ENCODE measurements at regions not wholly inside any gene's neighbourhood (a gene's known extent, or its start where the extent isn't known, plus 50 kb on each side); places are given as distances from the start of the nearest gene placed in this dataset.
"Not testable (repeated sequence)": the region's sequence is repeated elsewhere in the genome, so short reads cannot be mapped to it uniquely, and the experiment has no call there.

DNA sequence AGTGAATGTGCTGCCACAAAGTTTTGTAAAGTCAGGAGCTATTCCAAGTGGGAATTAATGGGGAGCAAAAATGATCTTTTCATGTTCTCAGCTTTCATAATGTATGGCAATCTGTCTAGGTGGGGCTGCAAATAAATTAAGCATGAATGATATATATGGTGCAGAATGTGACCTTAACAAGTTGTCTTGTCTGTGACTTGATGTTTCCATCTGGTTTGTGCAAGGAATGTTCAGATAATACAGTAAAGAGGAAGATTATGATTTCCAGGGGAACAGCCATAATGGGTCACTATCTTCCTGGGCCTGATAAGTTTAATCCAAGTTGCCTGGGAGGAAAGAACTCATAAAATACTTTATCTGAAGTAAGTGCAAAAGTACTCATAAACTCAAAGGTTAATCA, 1815.8 kb upstream of the FLRT2 start:
- DNase-seq, result no peak
- H3K36me3 ChIP-seq (ENCODE audit: control insufficient read depth, insufficient read depth, low read length), result no peaks in the 10 kb centered on the region
- H3K4me1 ChIP-seq, result no peaks in the 10 kb centered on the region
- ChIA-PET CTCF (no interaction called here), POLR2A (no interaction called here)
- intact Hi-C loops (cut with micrococcal nuclease; ENCODE audit: unreplicated experiment), result no loop called here
- H3K36me3 Mint-ChIP-seq (ENCODE audit: insufficient read depth, unreplicated experiment), result no peaks in the 10 kb centered on the region
- H3K4me3 Mint-ChIP-seq (ENCODE audit: unreplicated experiment), result no peak overlapping the region
- BruUV-seq (replicated peaks), result no TSS peak
- no peak overlapping the region for H3K27ac Mint-ChIP-seq (ENCODE audit: unreplicated experiment)
- no peaks in the 10 kb centered on the region for H3K9me3 ChIP-seq
- H3K27me3 ChIP-seq (replicated peaks; ENCODE audit: control insufficient read depth, insufficient read depth, low read length), result no peaks in the 10 kb centered on the region
- TF ChIP-seq, protein P1, sequence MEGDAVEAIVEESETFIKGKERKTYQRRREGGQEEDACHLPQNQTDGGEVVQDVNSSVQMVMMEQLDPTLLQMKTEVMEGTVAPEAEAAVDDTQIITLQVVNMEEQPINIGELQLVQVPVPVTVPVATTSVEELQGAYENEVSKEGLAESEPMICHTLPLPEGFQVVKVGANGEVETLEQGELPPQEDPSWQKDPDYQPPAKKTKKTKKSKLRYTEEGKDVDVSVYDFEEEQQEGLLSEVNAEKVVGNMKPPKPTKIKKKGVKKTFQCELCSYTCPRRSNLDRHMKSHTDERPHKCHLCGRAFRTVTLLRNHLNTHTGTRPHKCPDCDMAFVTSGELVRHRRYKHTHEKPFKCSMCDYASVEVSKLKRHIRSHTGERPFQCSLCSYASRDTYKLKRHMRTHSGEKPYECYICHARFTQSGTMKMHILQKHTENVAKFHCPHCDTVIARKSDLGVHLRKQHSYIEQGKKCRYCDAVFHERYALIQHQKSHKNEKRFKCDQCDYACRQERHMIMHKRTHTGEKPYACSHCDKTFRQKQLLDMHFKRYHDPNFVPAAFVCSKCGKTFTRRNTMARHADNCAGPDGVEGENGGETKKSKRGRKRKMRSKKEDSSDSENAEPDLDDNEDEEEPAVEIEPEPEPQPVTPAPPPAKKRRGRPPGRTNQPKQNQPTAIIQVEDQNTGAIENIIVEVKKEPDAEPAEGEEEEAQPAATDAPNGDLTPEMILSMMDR (IDR thresholded peaks at IDR 0.05; ENCODE audit: insufficient read depth in 1 of 2, low read depth in 1 of 2, low read length in 1 of 2, severe bottlenecking in 1 of 2, unreplicated experiment in 1 of 2), result no peak
- H3K27me3 Mint-ChIP-seq (ENCODE audit: insufficient read depth, unreplicated experiment), result peaks cover 3% of the 10 kb centered on the region
- no peaks in the 10 kb centered on the region for H3K4me1 Mint-ChIP-seq (ENCODE audit: low read depth, unreplicated experiment)
- H3K4me3 ChIP-seq (ENCODE audit: low read depth, low read length), result no peak overlapping the region
- H3K9me3 Mint-ChIP-seq (ENCODE audit: unreplicated experiment), result no peaks in the 10 kb centered on the region

GRCh38 chr14:83719435-83719834, 1810.5 kb upstream of the FLRT2 start:
- BruUV-seq (replicated peaks); POLR2A ChIA-PET: not testable (repeated sequence)

DNA sequence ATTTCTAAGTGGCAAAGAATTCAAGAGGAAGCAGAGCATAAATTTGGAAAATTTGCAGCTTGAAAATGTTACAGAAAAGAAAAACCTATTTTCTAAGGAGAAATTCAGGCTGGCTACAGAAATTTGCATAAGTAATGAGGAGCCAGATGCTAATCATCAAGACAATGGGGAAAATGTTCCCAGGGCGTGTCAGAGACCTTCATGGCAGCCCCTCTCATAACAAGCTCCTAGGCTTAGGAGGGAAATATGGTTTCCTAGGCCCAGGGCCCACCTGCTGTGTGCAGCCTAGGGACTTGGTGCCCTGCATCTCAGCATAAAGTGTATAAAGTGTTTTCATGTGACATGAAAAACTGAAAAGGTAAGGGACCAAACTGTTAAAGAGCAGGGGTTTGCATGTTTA, 1796.3 kb upstream of the FLRT2 start:
- no TSS peak for BruUV-seq (replicated peaks)
- no peak overlapping the region for H3K4me3 Mint-ChIP-seq (ENCODE audit: unreplicated experiment)
- intact Hi-C loops (cut with micrococcal nuclease; ENCODE audit: unreplicated experiment), result no loop called here
- POLR2A ChIA-PET, result no interaction called here
- Histone ChIP-seq H3K4me1 (no peaks in the 10 kb centered on the region), H3K9me3 (no peaks in the 10 kb centered on the region), H3K36me3 (ENCODE audit: control insufficient read depth, insufficient read depth, low read length) (no peaks in the 10 kb centered on the region), H3K4me3 (ENCODE audit: low read depth, low read length) (no peak overlapping the region), H3K27me3 (replicated peaks; ENCODE audit: control insufficient read depth, insufficient read depth, low read length) (no peaks in the 10 kb centered on the region)
- H3K36me3 Mint-ChIP-seq (ENCODE audit: insufficient read depth, unreplicated experiment), result no peaks in the 10 kb centered on the region
- DNase-seq, result no peak
- H3K27ac Mint-ChIP-seq (ENCODE audit: unreplicated experiment), result no peak overlapping the region
- TF ChIP-seq, protein P1 (IDR thresholded peaks at IDR 0.05; ENCODE audit: insufficient read depth in 1 of 2, low read depth in 1 of 2, low read length in 1 of 2, severe bottlenecking in 1 of 2, unreplicated experiment in 1 of 2), result no peak
- H3K4me1 Mint-ChIP-seq (ENCODE audit: low read depth, unreplicated experiment), result no peaks in the 10 kb centered on the region
- H3K27me3 Mint-ChIP-seq (ENCODE audit: insufficient read depth, unreplicated experiment), result peaks cover 2% of the 10 kb centered on the region
- CTCF ChIA-PET, result no interaction called here
- H3K9me3 Mint-ChIP-seq (ENCODE audit: unreplicated experiment), result peaks cover 11% of the 10 kb centered on the region

More at GRCh38 chr14:83719435-83719834, 1810.5 kb upstream of the FLRT2 start:
- DNase-seq; H3K9me3 Mint-ChIP-seq (ENCODE audit: unreplicated experiment); H3K36me3 ChIP-seq (ENCODE audit: control insufficient read depth, insufficient read depth, low read length); H3K36me3 Mint-ChIP-seq (ENCODE audit: insufficient read depth, unreplicated experiment); H3K4me1 Mint-ChIP-seq (ENCODE audit: low read depth, unreplicated experiment); H3K27ac Mint-ChIP-seq (ENCODE audit: unreplicated experiment); H3K4me3 ChIP-seq (ENCODE audit: low read depth, low read length); H3K4me1 ChIP-seq; H3K9me3 ChIP-seq; H3K27me3 Mint-ChIP-seq (ENCODE audit: insufficient read depth, unreplicated experiment); H3K4me3 Mint-ChIP-seq (ENCODE audit: unreplicated experiment); H3K27me3 ChIP-seq (replicated peaks; ENCODE audit: control insufficient read depth, insufficient read depth, low read length); intact Hi-C loops (cut with micrococcal nuclease; ENCODE audit: unreplicated experiment); CTCF ChIA-PET: not testable (repeated sequence)

GRCh38 chr14:83734431-83734830, 1795.5 kb upstream of the FLRT2 start:
- POLR2A ChIA-PET, result no interaction called here
- CTCF ChIA-PET, result no interaction called here
- no peaks in the 10 kb centered on the region for H3K9me3 ChIP-seq
- Mint-ChIP-seq H3K27ac (ENCODE audit: unreplicated experiment) (no peak overlapping the region), H3K36me3 (ENCODE audit: insufficient read depth, unreplicated experiment) (no peaks in the 10 kb centered on the region), H3K27me3 (ENCODE audit: insufficient read depth, unreplicated experiment) (peaks cover 2% of the 10 kb centered on the region), H3K4me3 (ENCODE audit: unreplicated experiment) (no peak overlapping the region), H3K9me3 (ENCODE audit: unreplicated experiment) (peaks cover 11% of the 10 kb centered on the region), H3K4me1 (ENCODE audit: low read depth, unreplicated experiment) (no peaks in the 10 kb centered on the region)
- TF ChIP-seq, protein P1 (IDR thresholded peaks at IDR 0.05; ENCODE audit: insufficient read depth in 1 of 2, low read depth in 1 of 2, low read length in 1 of 2, severe bottlenecking in 1 of 2, unreplicated experiment in 1 of 2), result no peak
- no peak for DNase-seq
- H3K4me1 ChIP-seq, result no peaks in the 10 kb centered on the region
- no peaks in the 10 kb centered on the region for H3K27me3 ChIP-seq (replicated peaks; ENCODE audit: control insufficient read depth, insufficient read depth, low read length)
- no TSS peak for BruUV-seq (replicated peaks)
- H3K36me3 ChIP-seq (ENCODE audit: control insufficient read depth, insufficient read depth, low read length), result no peaks in the 10 kb centered on the region
- intact Hi-C loops (cut with micrococcal nuclease; ENCODE audit: unreplicated experiment), result no loop called here
- no peak overlapping the region for H3K4me3 ChIP-seq (ENCODE audit: low read depth, low read length)

All from Caco-2 (cell line).